Hepatocyte (in vitro differentiated cells): ENCODE measurements at regions not wholly inside any gene's neighbourhood (a gene's known extent, or its start where the extent isn't known, plus 50 kb on each side); places are given as distances from the start of the nearest gene placed in this dataset.
"Not testable (repeated sequence)": the region's sequence is repeated elsewhere in the genome, so short reads cannot be mapped to it uniquely, and the experiment has no call there.

ENCODE experiments used
- DNase-seq: peaks from one replicate; pipeline ENCODE4 v3.0.0-alpha.2; 2016; ENCODE audit warnings: low spot score
- H2AFZ ChIP-seq: fragments of 200-600 bp; sonication (generic); 2 replicates; pipeline ENCODE4 v1.6.0; 2016; ENCODE audit warnings: antibody characterized with exemption, mild to moderate bottlenecking
- H3K27ac ChIP-seq: fragments of 200-600 bp; sonication (generic); 2 replicates; pipeline ENCODE4 v1.5.1; 2016; ENCODE audit warnings: mild to moderate bottlenecking
- H3K27me3 ChIP-seq: fragments of 200-600 bp; sonication (generic); 2 replicates; pipeline ENCODE4 v1.6.1; 2016
- H3K36me3 ChIP-seq: fragments of 200-600 bp; sonication (generic); replicated peaks from 2 replicates; pipeline ENCODE4 v1.5.1; 2016; ENCODE audit warnings: low read depth; ENCODE audit not compliant: insufficient read depth
- H3K4me1 ChIP-seq: fragments of 200-600 bp; sonication (generic); 2 replicates; pipeline ENCODE4 v1.5.1; 2016; ENCODE audit warnings: mild to moderate bottlenecking, moderate library complexity; ENCODE audit not compliant: insufficient read depth
- H3K4me2 ChIP-seq: fragments of 200-600 bp; sonication (generic); 2 replicates; pipeline ENCODE4 v1.6.0; 2016
- H3K4me3 ChIP-seq: fragments of 200-600 bp; sonication (generic); 2 replicates; pipeline ENCODE4 v1.5.1; 2016; ENCODE audit warnings: mild to moderate bottlenecking
- H3K79me2 ChIP-seq: fragments of 200-600 bp; sonication (generic); 2 replicates; pipeline ENCODE4 v1.6.0; 2017; ENCODE audit warnings: mild to moderate bottlenecking
- H3K9me2 ChIP-seq: fragments of 200-600 bp; sonication (generic); replicated peaks from 2 replicates; pipeline ENCODE4 v1.6.0; 2017; ENCODE audit warnings: mild to moderate bottlenecking; ENCODE audit not compliant: insufficient read depth
- H3K9me3 ChIP-seq: fragments of 200-600 bp; sonication (generic); 2 replicates; pipeline ENCODE4 v1.5.1; 2016; ENCODE audit warnings: low read depth, mild to moderate bottlenecking
- H4K20me1 ChIP-seq: fragments of 200-600 bp; sonication (generic); 2 replicates; pipeline ENCODE4 v1.6.0; 2016; ENCODE audit warnings: mild to moderate bottlenecking; ENCODE audit not compliant: insufficient read depth, poor library complexity, severe bottlenecking
- CTCF ChIP-seq: fragments of 200-600 bp; sonication (generic); IDR thresholded peaks from 2 replicates; pipeline ENCODE4 v1.5.1; 2016; ENCODE audit warnings: antibody characterized with exemption, mild to moderate bottlenecking; ENCODE audit not compliant: poor library complexity
- EZH2 ChIP-seq: fragments of 200-600 bp; sonication (generic); IDR thresholded peaks from 2 replicates; pipeline ENCODE4 v1.6.1; 2016; ENCODE audit warnings: antibody characterized with exemption, mild to moderate bottlenecking, borderline replicate concordance
- EZH2phosphoT487 ChIP-seq: fragments of 200-600 bp; sonication (generic); IDR thresholded peaks from one replicate; pipeline ENCODE4 v1.6.1; 2018; ENCODE audit warnings: antibody characterized with exemption, mild to moderate bottlenecking, low read depth, moderate library complexity; ENCODE audit not compliant: unreplicated experiment, severe bottlenecking
- WGBS: methylation state at CpG from one replicate; pipeline ENCODE4 v1.1.6; 2016; ENCODE audit warnings: low lambda C conversion rate; ENCODE audit errors: missing lambda C conversion rate; 5-methylcytosine and 5-hydroxymethylcytosine counted together

DNA sequence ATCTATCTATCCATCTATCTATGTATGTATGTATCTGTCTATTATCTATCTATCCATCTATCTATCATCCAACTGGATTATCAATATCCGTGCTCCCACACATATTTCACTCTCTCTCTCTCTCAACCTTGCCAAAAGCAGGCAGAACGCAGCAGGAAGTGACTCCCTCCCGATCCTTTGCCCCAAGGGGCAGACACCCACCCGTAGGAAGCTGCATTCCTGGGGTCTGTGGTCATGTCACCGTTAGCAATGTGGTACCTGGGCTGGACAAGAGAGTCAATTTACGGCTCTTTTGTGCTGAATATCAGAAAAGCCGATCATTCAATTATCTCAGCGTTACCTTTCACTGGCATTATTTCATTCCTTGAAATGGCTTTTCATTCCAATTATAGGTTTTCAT, 119.6 kb upstream of the PPP2R3B start:
- Histone ChIP-seq H3K4me1 (no peaks in the 10 kb centered on the region), H3K9me3 (no peaks in the 10 kb centered on the region), H4K20me1 (no peaks in the 10 kb centered on the region), H3K9me2 (no peaks in the 10 kb centered on the region), H3K27me3 (no peaks in the 10 kb centered on the region), H2AFZ (no peak overlapping the region), H3K79me2 (no peaks in the 10 kb centered on the region), H3K36me3 (no peaks in the 10 kb centered on the region), H3K27ac (no peak overlapping the region), H3K4me3 (no peak overlapping the region), H3K4me2 (no peak overlapping the region)
- TF ChIP-seq EZH2phosphoT487 (no peak), EZH2 (no peak), CTCF (no peak)
- 40% methylated on average over 8 of the region's 8 CpGs for WGBS
- DNase-seq: no peak

DNA sequence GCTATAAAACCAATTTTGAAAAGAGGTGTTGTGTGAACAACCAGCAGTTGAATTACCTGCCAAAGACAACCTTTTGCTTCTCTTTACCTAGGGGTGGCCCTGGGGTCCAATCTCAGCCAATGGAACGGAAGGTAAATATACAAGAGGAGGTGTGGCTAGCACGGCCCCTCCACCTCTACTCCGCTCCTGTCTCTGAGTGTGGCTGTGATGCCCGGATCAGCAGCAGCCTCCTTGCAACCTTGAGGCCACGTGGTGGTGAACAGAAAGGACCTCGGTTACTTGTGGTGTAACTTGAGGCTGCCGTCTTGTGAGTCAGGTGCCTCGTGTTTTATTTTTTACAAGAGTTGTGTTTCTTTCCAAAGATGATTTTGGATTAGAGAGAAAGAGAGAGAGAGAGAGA, 121.5 kb upstream of the PPP2R3B start:
- no peak overlapping the region for H3K4me2 ChIP-seq
- no peaks in the 10 kb centered on the region for H3K9me2 ChIP-seq
- H3K4me1 ChIP-seq: no peaks in the 10 kb centered on the region
- H3K36me3 ChIP-seq: no peaks in the 10 kb centered on the region
- H3K27ac ChIP-seq: no peak overlapping the region
- no peak overlapping the region for H2AFZ ChIP-seq
- no peaks in the 10 kb centered on the region for H3K9me3 ChIP-seq
- no peaks in the 10 kb centered on the region for H3K27me3 ChIP-seq
- 82% methylated on average over 8 of the region's 8 CpGs for WGBS
- TF ChIP-seq EZH2phosphoT487 (no peak), CTCF (no peak), EZH2 (no peak)
- no peaks in the 10 kb centered on the region for H3K79me2 ChIP-seq
- H4K20me1 ChIP-seq: no peaks in the 10 kb centered on the region
- DNase-seq: no peak
- H3K4me3 ChIP-seq: no peak overlapping the region

DNA sequence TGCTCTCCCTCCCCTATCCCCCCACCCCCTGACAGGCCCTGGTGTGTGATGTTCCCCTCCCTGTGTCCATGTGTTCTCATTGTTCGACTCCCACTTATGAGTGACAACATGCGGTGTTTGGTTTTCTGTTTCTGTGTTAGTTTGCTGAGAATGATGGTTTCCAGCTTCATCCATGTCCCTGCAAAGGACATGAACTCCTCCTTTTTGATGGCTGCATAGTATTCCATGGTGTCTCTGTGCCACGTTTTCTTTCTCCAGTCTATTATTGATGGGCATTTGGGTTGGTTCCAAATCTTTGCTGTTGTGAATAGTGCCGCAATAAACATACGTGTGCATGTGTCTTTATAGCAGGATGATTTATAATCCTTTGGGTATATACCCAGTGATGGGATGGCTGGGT, 121.8 kb upstream of the SHOX start:
- WGBS: 84% methylated on average over 5 of the region's 5 CpGs
- not testable (repeated sequence) for DNase-seq, H3K27ac ChIP-seq, H3K36me3 ChIP-seq, H3K27me3 ChIP-seq, H3K9me2 ChIP-seq, H3K4me1 ChIP-seq, H2AFZ ChIP-seq, H3K4me2 ChIP-seq, H4K20me1 ChIP-seq, H3K9me3 ChIP-seq, H3K79me2 ChIP-seq, H3K4me3 ChIP-seq

DNA sequence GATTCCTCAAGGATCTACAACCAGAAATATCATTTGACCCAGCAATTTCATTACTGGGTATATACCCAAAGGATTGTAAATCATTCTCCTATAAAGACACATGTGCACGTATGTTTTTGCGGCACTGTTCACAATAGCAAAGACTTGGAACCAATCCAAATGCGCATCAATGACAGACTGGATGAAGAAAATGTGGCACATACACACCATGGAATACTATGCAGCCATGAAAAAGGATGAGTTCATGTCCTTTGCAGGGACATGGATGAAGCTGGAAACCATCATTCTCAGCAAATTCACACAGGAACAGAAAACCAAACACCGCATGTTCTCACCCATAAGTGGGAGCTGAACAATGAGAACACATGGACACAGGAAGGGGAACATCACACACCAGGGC, 119.5 kb upstream of the SHOX start:
- H4K20me1 ChIP-seq, H3K27ac ChIP-seq, H3K9me2 ChIP-seq, H3K79me2 ChIP-seq, H3K4me3 ChIP-seq, H3K27me3 ChIP-seq, H3K36me3 ChIP-seq, DNase-seq, H2AFZ ChIP-seq, H3K9me3 ChIP-seq, H3K4me1 ChIP-seq, H3K4me2 ChIP-seq: not testable (repeated sequence)
- 93% methylated on average over 4 of the region's 4 CpGs for WGBS

- no peaks in the 10 kb centered on the region for H3K79me2 ChIP-seq
- TF ChIP-seq EZH2phosphoT487: no peak
- TF ChIP-seq EZH2: no peak
- no peak for TF ChIP-seq CTCF
- no peaks in the 10 kb centered on the region for H3K4me1 ChIP-seq
- H3K9me3 ChIP-seq: no peaks in the 10 kb centered on the region
- H3K4me3 ChIP-seq: no peak overlapping the region
- no peak overlapping the region for H3K27ac ChIP-seq
- no peaks in the 10 kb centered on the region for H4K20me1 ChIP-seq
- no peak for DNase-seq
- no peaks in the 10 kb centered on the region for H3K9me2 ChIP-seq
- H3K27me3 ChIP-seq: peaks cover 11% of the 10 kb centered on the region
- WGBS: 75% methylated on average over 12 of the region's 12 CpGs
- H3K36me3 ChIP-seq: no peaks in the 10 kb centered on the region
- H3K4me2 ChIP-seq: no peak overlapping the region
- H2AFZ ChIP-seq: no peak overlapping the region
These were observed 112.3 kb upstream of the SHOX start for GRCh38 chrX:518319-518718.
